ENCODE measurements at regions not wholly inside any gene's neighbourhood (a gene's known extent, or its start where the extent isn't known, plus 50 kb on each side); places are given as distances from the start of the nearest gene placed in this dataset.

- TF ChIP-seq CTCF (IDR thresholded peaks at IDR 0.05) (no peak), POLR2A (IDR thresholded peaks at IDR 0.05) (no peak)
- intact Hi-C loops (cut with DNase I; ENCODE audit: low total_unique reads) = no loop called here
- WGBS, 2 donors = 37 to 46% methylated on average over 3 of the region's 3 CpGs
- DNase-seq (ENCODE audit: low spot score in 2 of 2) = no peak
- no peak overlapping the region for H3K4me3 ChIP-seq (ENCODE audit: low read depth, poor library complexity, severe bottlenecking)
Observed at GRCh38 chr10:81806842-81807241, 68.2 kb upstream of the NRG3 start.

GRCh38 chr10:81814842-81815241 is 60.2 kb upstream of the NRG3 start:
- no peak for DNase-seq (ENCODE audit: low spot score in 2 of 2)
- 85 to 96% methylated on average over 2 of the region's 2 CpGs for WGBS, 2 donors
- intact Hi-C loops (cut with DNase I; ENCODE audit: low total_unique reads) = no loop called here
- TF ChIP-seq POLR2A (IDR thresholded peaks at IDR 0.05) (no peak), CTCF (IDR thresholded peaks at IDR 0.05) (no peak)
- H3K4me3 ChIP-seq (ENCODE audit: low read depth, poor library complexity, severe bottlenecking) = no peak overlapping the region

- no peak for TF ChIP-seq POLR2A (IDR thresholded peaks at IDR 0.05)
- TF ChIP-seq CTCF (IDR thresholded peaks at IDR 0.05) = no peak
- 75 to 80% methylated on average over 9 of the region's 9 CpGs for WGBS, 2 donors
- no peak for DNase-seq (ENCODE audit: low spot score in 2 of 2)
- H3K4me3 ChIP-seq (ENCODE audit: low read depth, poor library complexity, severe bottlenecking) = no peak overlapping the region
- intact Hi-C loops (cut with DNase I; ENCODE audit: low total_unique reads) = no loop called here
Observed at GRCh38 chr10:81817596-81818170, 57.3 kb upstream of the NRG3 start.

GRCh38 chr10:81820418-81820817 is 54.6 kb upstream of the NRG3 start:
- intact Hi-C loops (cut with DNase I; ENCODE audit: low total_unique reads) = no loop called here
- DNase-seq (ENCODE audit: low spot score in 2 of 2) = no peak
- no peak for TF ChIP-seq POLR2A (IDR thresholded peaks at IDR 0.05)
- TF ChIP-seq CTCF (IDR thresholded peaks at IDR 0.05) = no peak
- H3K4me3 ChIP-seq (ENCODE audit: low read depth, poor library complexity, severe bottlenecking) = no peak overlapping the region
- WGBS, 2 donors = 2% methylated on average over 1 of the region's 1 CpG

Data from lower leg skin (tissue), 4 donors.